WTC11 (cell line): ENCODE measurements at regions not wholly inside any gene's neighbourhood (a gene's known extent, or its start where the extent isn't known, plus 50 kb on each side); places are given as distances from the start of the nearest gene placed in this dataset.

Experiments used
- ATAC-seq: fragments of 200-7000 bp; cut with Tn5 transposase; 2 replicates; pipeline ENCODE4 v1.10.0; 2021; ENCODE audit warnings: mild to moderate bottlenecking, moderate library complexity
- CTCF ChIA-PET: fragments of 300-600 bp; sonication (Branson Sonifier 250); formaldehyde crosslinking; loops from one replicate; lab custom pipeline; 2021; ENCODE audit warnings: antibody characterized with exemption; lab: Charles Lee
- POLR2A ChIA-PET: fragments of 350-600 bp; sonication (Branson Sonifier 250); formaldehyde crosslinking; loops from one replicate; lab custom pipeline; 2021; ENCODE audit warnings: antibody characterized with exemption; lab: Charles Lee
- DNase-seq: peaks from one replicate; pipeline ENCODE4 v3.0.0; 2021; ENCODE audit warnings: low spot score
- H3K27ac Mint-ChIP-seq: 2 replicates; pipeline ENCODE4 v1.8.0; 2021; ENCODE audit warnings: mixed read lengths
- H3K27me3 Mint-ChIP-seq: 2 replicates; pipeline ENCODE4 v1.8.0; 2021; ENCODE audit warnings: low read depth, mild to moderate bottlenecking, moderate library complexity, mixed read lengths
- H3K36me3 Mint-ChIP-seq: 2 replicates; pipeline ENCODE4 v1.8.0; 2021; ENCODE audit warnings: mixed read lengths
- H3K4me1 Mint-ChIP-seq: 2 replicates; pipeline ENCODE4 v1.8.0; 2022; ENCODE audit warnings: mixed read lengths
- H3K4me3 Mint-ChIP-seq: 2 replicates; pipeline ENCODE4 v1.8.0; 2021; ENCODE audit warnings: mild to moderate bottlenecking, moderate library complexity, mixed read lengths
- H3K9me3 Mint-ChIP-seq: 2 replicates; pipeline ENCODE4 v1.8.0; 2021; ENCODE audit warnings: mixed read lengths
- ETV6 ChIP-seq: sonication (generic); formaldehyde crosslinking; IDR thresholded peaks from 2 replicates; pipeline ENCODE4 v1.8.1; 2022; ENCODE audit warnings: mild to moderate bottlenecking, missing genetic modification reagents
- FOXP1 ChIP-seq: sonication (generic); formaldehyde crosslinking; IDR thresholded peaks from 2 replicates; pipeline ENCODE4 v1.8.0; 2022; ENCODE audit warnings: missing genetic modification reagents, mild to moderate bottlenecking, moderate library complexity, borderline replicate concordance
- GABPB1 ChIP-seq: sonication (generic); formaldehyde crosslinking; IDR thresholded peaks from 2 replicates; pipeline ENCODE4 v1.8.1; 2023; ENCODE audit warnings: mild to moderate bottlenecking, missing genetic modification reagents
- IRF2 ChIP-seq: sonication (generic); formaldehyde crosslinking; IDR thresholded peaks from 2 replicates; pipeline ENCODE4 v1.8.0; 2022; ENCODE audit warnings: low read depth, missing genetic modification reagents, borderline replicate concordance
- JAZF1 ChIP-seq: fragments of 250-450 bp; sonication (Bioruptor Pico); IDR thresholded peaks from 2 replicates; pipeline ENCODE4 v1.9.0; 2021; ENCODE audit warnings: moderate library complexity, mild to moderate bottlenecking, inconsistent platforms
- NFATC4 ChIP-seq: fragments of 250-450 bp; sonication (Bioruptor Pico); IDR thresholded peaks from 2 replicates; pipeline ENCODE4 v1.9.0; 2021; ENCODE audit warnings: mild to moderate bottlenecking
- NR1H2 ChIP-seq: sonication (generic); formaldehyde crosslinking; IDR thresholded peaks from 2 replicates; pipeline ENCODE4 v1.9.0; 2021; ENCODE audit warnings: mild to moderate bottlenecking, moderate library complexity, missing genetic modification reagents
- PRRX2 ChIP-seq: fragments of 250-450 bp; sonication (Bioruptor Pico); IDR thresholded peaks from 2 replicates; pipeline ENCODE4 v1.8.0; 2021; ENCODE audit warnings: mild to moderate bottlenecking
- RORB ChIP-seq: fragments of 250-450 bp; sonication (Bioruptor Pico); IDR thresholded peaks from 2 replicates; pipeline ENCODE4 v1.9.0; 2021; ENCODE audit warnings: mild to moderate bottlenecking
- SMAD4 ChIP-seq: sonication (generic); formaldehyde crosslinking; IDR thresholded peaks from 2 replicates; pipeline ENCODE4 v1.8.0; 2022; ENCODE audit warnings: mild to moderate bottlenecking, missing genetic modification reagents
- SOX15 ChIP-seq: fragments of 250-450 bp; sonication (Bioruptor Pico); IDR thresholded peaks from 2 replicates; pipeline ENCODE4 v1.9.0; 2021; ENCODE audit warnings: mild to moderate bottlenecking
- STAT6 ChIP-seq: sonication (generic); formaldehyde crosslinking; conservative IDR thresholded peaks from 2 replicates; pipeline ENCODE4 v1.8.1; 2023; ENCODE audit warnings: mild to moderate bottlenecking, low read depth, missing genetic modification reagents, moderate library complexity
- ZNF121 ChIP-seq: sonication (generic); formaldehyde crosslinking; IDR thresholded peaks from 2 replicates; pipeline ENCODE4 v1.8.0; 2023; ENCODE audit warnings: missing genetic modification reagents
- ZNF219 ChIP-seq: sonication (generic); formaldehyde crosslinking; IDR thresholded peaks from 2 replicates; pipeline ENCODE4 v1.8.0; 2023; ENCODE audit warnings: missing genetic modification reagents, mild to moderate bottlenecking, borderline replicate concordance
- ZNF263 ChIP-seq: sonication (generic); formaldehyde crosslinking; IDR thresholded peaks from 2 replicates; pipeline ENCODE4 v1.8.1; 2022; ENCODE audit warnings: low read depth, mild to moderate bottlenecking, moderate library complexity, missing genetic modification reagents
- ZNF317 ChIP-seq: sonication (generic); formaldehyde crosslinking; IDR thresholded peaks from 2 replicates; pipeline ENCODE4 v1.8.1; 2023; ENCODE audit warnings: low read depth, mild to moderate bottlenecking, moderate library complexity, missing genetic modification reagents, borderline replicate concordance
- ZNF396 ChIP-seq: fragments of 250-450 bp; sonication (Bioruptor Pico); IDR thresholded peaks from 2 replicates; pipeline ENCODE4 v1.8.0; 2021; ENCODE audit warnings: mild to moderate bottlenecking, moderate library complexity, borderline replicate concordance
- TF ChIP-seq, protein P1 (sequence below): fragments of 250-450 bp; sonication (Bioruptor Pico); IDR thresholded peaks from 2 replicates; pipeline ENCODE4 v1.9.0; 2021; ENCODE audit warnings: mild to moderate bottlenecking
- TF ChIP-seq, protein P2 (sequence below): sonication (generic); formaldehyde crosslinking; IDR thresholded peaks from 2 replicates; pipeline ENCODE4 v1.8.0; 2022; ENCODE audit warnings: mild to moderate bottlenecking, missing genetic modification reagents
- TF ChIP-seq, protein P3 (sequence below): sonication (generic); formaldehyde crosslinking; IDR thresholded peaks from 2 replicates; pipeline ENCODE4 v1.8.1; 2022; ENCODE audit warnings: low read depth, mild to moderate bottlenecking, moderate library complexity, missing genetic modification reagents, borderline replicate concordance
- TF ChIP-seq, protein P4 (sequence below): fragments of 250-450 bp; sonication (Bioruptor Pico); IDR thresholded peaks from 2 replicates; pipeline ENCODE4 v1.8.0; 2021; ENCODE audit warnings: mild to moderate bottlenecking
- TF ChIP-seq, protein P5 (sequence below): sonication (generic); formaldehyde crosslinking; IDR thresholded peaks from 2 replicates; pipeline ENCODE4 v1.8.1; 2023; ENCODE audit warnings: mild to moderate bottlenecking, moderate library complexity, missing genetic modification reagents
- TF ChIP-seq, protein P6 (sequence below): sonication (generic); formaldehyde crosslinking; IDR thresholded peaks from 2 replicates; pipeline ENCODE4 v1.8.1; 2023; ENCODE audit warnings: mild to moderate bottlenecking, missing genetic modification reagents, borderline replicate concordance

- H3K4me1 Mint-ChIP-seq, result peaks cover 23% of the 10 kb centered on the region
- ATAC-seq, result no peak
- no peak overlapping the region for H3K4me3 Mint-ChIP-seq
- no peak for DNase-seq
- no peaks in the 10 kb centered on the region for H3K27me3 Mint-ChIP-seq
- H3K27ac Mint-ChIP-seq, result no peak overlapping the region
- POLR2A ChIA-PET, result no interaction called here
- CTCF ChIA-PET, result no interaction called here
- no peaks in the 10 kb centered on the region for H3K36me3 Mint-ChIP-seq
- TF ChIP-seq RORB (CRISPR knock-in tag), result no peak
- no peak for TF ChIP-seq NFATC4 (CRISPR knock-in tag)
- TF ChIP-seq, protein P1, sequence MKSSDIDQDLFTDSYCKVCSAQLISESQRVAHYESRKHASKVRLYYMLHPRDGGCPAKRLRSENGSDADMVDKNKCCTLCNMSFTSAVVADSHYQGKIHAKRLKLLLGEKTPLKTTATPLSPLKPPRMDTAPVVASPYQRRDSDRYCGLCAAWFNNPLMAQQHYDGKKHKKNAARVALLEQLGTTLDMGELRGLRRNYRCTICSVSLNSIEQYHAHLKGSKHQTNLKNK, result no peak
- TF ChIP-seq FOXP1 (CRISPR knock-in tag), result no peak
- TF ChIP-seq SMAD4 (CRISPR knock-in tag), result no peak
- TF ChIP-seq ZNF121 (CRISPR knock-in tag), result no peak
- TF ChIP-seq, protein P2, sequence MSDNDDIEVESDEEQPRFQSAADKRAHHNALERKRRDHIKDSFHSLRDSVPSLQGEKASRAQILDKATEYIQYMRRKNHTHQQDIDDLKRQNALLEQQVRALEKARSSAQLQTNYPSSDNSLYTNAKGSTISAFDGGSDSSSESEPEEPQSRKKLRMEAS (CRISPR knock-in tag), result no peak
- TF ChIP-seq GABPB1, result no peak
- no peak for TF ChIP-seq STAT6
- no peak for TF ChIP-seq IRF2 (CRISPR knock-in tag)
- no peak for TF ChIP-seq NR1H2
- no peak for TF ChIP-seq SOX15
- TF ChIP-seq, all 79 proteins: peak for 0
- H3K9me3 Mint-ChIP-seq, result no peaks in the 10 kb centered on the region
Measured at GRCh38 chr3:104832530-104832929, 534.2 kb upstream of the ALCAM start.

GRCh38 chr3:104835376-104835775 is 531.3 kb upstream of the ALCAM start:
- DNase-seq (no peak), ATAC-seq (peak; percentile 53)
- Mint-ChIP-seq H3K4me3 (no peak overlapping the region), H3K4me1 (peaks cover 24% of the 10 kb centered on the region), H3K36me3 (no peaks in the 10 kb centered on the region), H3K27ac (peak overlapping the region; percentile 81), H3K27me3 (no peaks in the 10 kb centered on the region), H3K9me3 (no peaks in the 10 kb centered on the region)
- CTCF ChIA-PET, result no interaction called here
- POLR2A ChIA-PET, result interaction anchor here (0.6 kb wide), 1 partner anchor 946 kb away, joined by 3 read pairs; no protein-coding TSS in a partner anchor
- TF ChIP-seq, protein P3, sequence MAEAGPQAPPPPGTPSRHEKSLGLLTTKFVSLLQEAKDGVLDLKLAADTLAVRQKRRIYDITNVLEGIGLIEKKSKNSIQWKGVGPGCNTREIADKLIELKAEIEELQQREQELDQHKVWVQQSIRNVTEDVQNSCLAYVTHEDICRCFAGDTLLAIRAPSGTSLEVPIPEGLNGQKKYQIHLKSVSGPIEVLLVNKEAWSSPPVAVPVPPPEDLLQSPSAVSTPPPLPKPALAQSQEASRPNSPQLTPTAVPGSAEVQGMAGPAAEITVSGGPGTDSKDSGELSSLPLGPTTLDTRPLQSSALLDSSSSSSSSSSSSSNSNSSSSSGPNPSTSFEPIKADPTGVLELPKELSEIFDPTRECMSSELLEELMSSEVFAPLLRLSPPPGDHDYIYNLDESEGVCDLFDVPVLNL, result no peak
- TF ChIP-seq ZNF396 (CRISPR knock-in tag), result no peak
- no peak for TF ChIP-seq ETV6 (CRISPR knock-in tag)
- TF ChIP-seq ZNF317 (CRISPR knock-in tag), result no peak
- no peak for TF ChIP-seq JAZF1 (CRISPR knock-in tag)
- no peak for TF ChIP-seq PRRX2
- TF ChIP-seq, protein P4, sequence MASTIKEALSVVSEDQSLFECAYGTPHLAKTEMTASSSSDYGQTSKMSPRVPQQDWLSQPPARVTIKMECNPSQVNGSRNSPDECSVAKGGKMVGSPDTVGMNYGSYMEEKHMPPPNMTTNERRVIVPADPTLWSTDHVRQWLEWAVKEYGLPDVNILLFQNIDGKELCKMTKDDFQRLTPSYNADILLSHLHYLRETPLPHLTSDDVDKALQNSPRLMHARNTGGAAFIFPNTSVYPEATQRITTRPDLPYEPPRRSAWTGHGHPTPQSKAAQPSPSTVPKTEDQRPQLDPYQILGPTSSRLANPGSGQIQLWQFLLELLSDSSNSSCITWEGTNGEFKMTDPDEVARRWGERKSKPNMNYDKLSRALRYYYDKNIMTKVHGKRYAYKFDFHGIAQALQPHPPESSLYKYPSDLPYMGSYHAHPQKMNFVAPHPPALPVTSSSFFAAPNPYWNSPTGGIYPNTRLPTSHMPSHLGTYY (CRISPR knock-in tag), result no peak
- TF ChIP-seq ZNF263 (CRISPR knock-in tag), result no peak
- TF ChIP-seq ZNF219 (CRISPR knock-in tag), result no peak
- TF ChIP-seq, protein P5, sequence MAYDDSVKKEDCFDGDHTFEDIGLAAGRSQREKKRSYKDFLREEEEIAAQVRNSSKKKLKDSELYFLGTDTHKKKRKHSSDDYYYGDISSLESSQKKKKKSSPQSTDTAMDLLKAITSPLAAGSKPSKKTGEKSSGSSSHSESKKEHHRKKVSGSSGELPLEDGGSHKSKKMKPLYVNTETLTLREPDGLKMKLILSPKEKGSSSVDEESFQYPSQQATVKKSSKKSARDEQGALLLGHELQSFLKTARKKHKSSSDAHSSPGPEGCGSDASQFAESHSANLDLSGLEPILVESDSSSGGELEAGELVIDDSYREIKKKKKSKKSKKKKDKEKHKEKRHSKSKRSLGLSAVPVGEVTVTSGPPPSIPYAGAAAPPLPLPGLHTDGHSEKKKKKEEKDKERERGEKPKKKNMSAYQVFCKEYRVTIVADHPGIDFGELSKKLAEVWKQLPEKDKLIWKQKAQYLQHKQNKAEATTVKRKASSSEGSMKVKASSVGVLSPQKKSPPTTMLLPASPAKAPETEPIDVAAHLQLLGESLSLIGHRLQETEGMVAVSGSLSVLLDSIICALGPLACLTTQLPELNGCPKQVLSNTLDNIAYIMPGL (CRISPR knock-in tag), result no peak
- TF ChIP-seq, protein P6, sequence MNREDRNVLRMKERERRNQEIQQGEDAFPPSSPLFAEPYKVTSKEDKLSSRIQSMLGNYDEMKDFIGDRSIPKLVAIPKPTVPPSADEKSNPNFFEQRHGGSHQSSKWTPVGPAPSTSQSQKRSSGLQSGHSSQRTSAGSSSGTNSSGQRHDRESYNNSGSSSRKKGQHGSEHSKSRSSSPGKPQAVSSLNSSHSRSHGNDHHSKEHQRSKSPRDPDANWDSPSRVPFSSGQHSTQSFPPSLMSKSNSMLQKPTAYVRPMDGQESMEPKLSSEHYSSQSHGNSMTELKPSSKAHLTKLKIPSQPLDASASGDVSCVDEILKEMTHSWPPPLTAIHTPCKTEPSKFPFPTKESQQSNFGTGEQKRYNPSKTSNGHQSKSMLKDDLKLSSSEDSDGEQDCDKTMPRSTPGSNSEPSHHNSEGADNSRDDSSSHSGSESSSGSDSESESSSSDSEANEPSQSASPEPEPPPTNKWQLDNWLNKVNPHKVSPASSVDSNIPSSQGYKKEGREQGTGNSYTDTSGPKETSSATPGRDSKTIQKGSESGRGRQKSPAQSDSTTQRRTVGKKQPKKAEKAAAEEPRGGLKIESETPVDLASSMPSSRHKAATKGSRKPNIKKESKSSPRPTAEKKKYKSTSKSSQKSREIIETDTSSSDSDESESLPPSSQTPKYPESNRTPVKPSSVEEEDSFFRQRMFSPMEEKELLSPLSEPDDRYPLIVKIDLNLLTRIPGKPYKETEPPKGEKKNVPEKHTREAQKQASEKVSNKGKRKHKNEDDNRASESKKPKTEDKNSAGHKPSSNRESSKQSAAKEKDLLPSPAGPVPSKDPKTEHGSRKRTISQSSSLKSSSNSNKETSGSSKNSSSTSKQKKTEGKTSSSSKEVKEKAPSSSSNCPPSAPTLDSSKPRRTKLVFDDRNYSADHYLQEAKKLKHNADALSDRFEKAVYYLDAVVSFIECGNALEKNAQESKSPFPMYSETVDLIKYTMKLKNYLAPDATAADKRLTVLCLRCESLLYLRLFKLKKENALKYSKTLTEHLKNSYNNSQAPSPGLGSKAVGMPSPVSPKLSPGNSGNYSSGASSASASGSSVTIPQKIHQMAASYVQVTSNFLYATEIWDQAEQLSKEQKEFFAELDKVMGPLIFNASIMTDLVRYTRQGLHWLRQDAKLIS (CRISPR knock-in tag), result no peak
